GM18870 (cell line): ENCODE measurements at regions not wholly inside any gene's neighbourhood (a gene's known extent, or its start where the extent isn't known, plus 50 kb on each side); places are given as distances from the start of the nearest gene placed in this dataset.

Experiments
- ATAC-seq: cut with Tn5 transposase; IDR thresholded peaks from one replicate; pipeline ENCODE4 v1.9.1; 2021; ENCODE audit warnings: moderate library complexity; ENCODE audit not compliant: unreplicated experiment

- ATAC-seq = no peak
Observed at GRCh38 chr1:90412563-90412962, 304.5 kb downstream of the BARHL2 start.

- ATAC-seq = no peak
Observed at GRCh38 chr1:90411185-90411584, 305.9 kb downstream of the BARHL2 start.

- no peak for ATAC-seq
Observed at GRCh38 chr1:90407737-90408136, 309.4 kb downstream of the BARHL2 start.

DNA sequence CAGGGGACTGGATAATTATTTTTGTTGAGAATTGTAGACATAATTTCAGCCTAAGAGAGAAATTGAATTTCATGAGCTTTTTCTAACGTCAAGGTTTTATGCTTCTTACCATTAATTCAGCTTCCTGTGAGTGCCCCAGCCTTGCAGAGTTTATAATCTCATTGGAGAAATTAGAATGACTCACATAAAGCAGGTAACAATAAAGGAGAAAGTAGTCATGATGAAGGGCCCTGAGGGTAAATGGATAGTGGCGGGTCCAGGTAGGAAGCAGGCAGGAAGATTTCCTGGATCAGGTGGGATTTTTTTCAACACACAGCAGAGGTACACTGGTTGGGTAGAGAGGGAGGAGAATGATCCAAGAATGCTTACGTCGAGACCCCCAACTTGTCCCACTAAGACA is 311.4 kb downstream of the BARHL2 start:
- no peak for ATAC-seq

DNA sequence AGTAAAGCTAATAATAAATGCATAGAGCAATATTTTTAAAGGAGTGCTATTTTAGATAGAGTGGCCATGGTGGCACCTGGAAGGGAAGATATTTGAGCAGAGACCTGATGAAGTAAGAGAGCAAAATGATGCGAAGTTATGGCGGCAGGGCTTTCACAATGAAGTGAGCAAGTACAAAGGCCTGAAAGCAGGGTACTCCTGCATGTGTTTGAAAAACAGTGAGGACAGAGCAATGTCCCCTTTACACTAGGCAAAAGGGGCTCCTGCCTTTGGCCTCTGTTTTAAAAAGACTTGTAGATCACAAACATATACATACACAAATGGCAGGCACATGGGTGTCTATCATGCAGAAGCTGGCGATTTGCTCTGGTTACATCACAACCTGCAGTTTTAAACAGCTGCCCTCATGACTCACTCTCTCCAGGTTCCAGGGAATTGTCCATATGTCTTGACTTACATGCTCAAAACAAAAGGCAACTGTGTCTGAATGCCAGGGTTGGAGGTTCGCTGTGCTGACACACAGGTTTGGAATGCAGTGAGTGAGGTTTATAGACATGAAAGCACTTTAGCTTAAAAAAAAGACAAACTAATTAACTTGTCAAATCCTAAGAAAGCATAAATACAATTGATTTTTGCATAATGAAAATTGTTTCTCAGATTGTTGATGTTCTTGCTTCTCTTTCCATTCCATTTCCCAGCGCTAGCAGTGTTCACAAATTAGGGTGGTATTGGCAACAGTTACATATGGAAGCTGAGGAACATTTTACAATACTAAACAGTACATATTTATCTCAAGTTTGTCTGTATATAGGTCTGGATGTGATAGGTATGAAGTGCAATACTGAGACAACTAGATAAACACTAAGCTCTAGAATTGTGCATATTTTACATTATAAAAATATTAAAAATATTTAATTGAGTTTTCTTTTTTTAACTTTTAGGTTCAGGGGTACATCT is 313.9 kb downstream of the BARHL2 start:
- ATAC-seq = no peak

DNA sequence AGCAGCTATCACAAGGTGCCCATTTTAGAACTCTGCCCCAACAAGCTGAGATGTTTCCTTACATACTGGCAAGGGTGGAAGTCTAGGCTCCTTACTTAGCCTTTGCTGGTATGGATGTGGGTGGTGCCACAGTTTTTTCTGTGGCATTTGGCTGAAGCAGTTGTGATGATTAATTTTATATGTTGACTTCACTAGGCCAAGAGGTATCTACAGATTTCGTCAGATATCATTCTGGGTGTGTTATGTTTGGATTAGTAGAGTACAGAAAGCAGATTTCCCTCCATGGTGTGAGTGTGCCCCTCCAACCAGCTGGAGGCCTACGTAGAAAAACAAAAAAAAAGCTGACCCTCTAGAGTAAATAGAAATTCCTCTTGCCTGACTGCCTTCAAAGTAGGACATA is 317.0 kb downstream of the BARHL2 start:
- no peak for ATAC-seq

DNA sequence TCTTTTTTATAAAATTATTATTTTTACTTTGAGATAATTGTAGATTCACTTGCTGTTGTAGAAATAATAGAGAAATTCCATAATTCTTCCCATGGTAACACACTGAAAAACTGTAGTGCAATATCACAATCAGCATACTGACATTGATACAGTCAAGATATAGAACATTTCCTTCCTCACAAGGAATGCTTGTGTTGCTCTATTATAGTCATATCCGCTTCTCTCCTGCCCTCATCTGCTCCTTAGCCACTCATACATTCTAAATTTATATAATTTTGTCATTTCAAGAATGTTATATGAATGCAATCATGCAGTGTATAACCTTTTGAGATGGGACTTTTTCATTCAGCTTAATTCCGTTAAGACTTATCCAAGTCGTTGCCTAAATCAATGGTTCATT is 320.2 kb downstream of the BARHL2 start:
- no peak for ATAC-seq

DNA sequence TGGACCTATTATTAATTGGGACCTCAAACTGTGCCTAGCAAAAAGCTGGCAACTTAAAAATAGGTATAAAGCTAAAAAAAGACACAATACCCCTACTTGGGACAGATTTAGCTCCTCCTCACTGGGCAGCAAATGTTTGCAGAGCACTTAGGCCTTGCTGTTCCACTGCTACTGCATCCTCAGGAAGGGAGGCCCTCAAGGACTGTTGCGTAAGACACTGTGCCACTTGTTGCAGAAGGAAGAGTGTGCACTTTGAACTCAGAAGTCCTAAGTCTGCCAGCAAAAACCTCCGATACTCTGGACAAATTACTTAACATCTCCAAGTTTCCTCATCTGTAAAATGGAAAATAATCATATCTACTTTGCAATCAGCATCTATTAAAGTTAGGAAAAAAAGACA is 322.9 kb downstream of the BARHL2 start:
- no peak for ATAC-seq

- no peak for ATAC-seq
Observed at GRCh38 chr1:90393025-90393424, 324.1 kb downstream of the BARHL2 start.

GRCh38 chr1:90391126-90391525 is 326.0 kb downstream of the BARHL2 start:
- ATAC-seq = no peak

DNA sequence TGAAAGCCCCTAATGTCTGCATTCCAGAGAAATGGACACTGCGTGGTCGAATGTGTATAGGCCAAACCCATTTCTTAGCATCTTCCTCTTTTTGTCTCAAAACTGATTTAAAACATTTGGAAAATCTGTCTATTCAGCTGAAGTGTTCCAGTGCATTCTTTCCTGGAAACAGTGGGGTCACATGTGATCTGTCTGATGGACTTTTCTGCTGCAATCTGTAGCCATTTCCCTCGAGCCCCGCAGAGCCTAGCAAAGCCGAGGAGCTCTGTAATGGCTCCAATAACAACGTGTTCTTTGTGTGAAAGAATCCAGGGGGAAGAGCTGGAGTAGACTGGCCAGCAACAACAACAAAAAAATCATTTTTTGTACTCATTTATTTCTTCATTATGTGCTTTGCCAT is 329.3 kb downstream of the BARHL2 start:
- ATAC-seq = no peak

DNA sequence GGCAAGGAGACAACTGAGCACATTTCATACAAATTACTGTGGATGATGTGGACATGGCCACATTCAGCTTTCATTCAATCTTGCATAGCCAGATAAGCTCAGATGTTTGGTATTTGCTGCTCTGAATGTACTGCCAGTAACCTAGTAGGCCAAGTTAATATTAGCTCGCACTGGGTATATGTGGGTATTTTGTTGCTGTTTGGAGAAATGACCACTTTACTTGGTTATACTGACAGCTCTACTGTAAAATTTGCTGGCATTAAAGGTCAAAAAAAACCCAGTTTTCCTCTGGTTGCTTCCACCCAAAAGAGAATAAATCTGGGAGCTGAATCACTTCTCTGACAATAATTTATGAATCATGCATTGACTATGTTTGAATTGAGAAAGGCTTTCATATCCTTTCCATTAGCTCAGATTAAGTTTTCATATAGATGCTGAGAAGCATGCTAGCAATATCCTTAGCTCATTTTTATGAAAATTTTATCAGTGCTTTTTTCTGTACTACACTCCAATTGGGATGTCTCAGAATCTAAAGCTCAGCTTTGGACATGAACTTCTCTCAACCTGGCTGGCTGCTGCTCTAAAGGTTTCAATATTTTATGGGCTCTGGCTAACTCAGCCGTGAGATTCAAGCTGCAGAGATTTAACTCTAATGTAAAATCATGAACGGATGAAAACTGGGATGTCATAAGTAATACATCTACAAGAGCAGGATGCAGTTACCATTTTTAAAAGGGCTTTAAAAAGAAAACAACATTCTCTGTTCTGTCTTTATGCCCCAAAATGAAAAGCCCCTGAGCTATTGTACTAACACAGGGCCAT is 330.0 kb downstream of the BARHL2 start:
- no peak for ATAC-seq

DNA sequence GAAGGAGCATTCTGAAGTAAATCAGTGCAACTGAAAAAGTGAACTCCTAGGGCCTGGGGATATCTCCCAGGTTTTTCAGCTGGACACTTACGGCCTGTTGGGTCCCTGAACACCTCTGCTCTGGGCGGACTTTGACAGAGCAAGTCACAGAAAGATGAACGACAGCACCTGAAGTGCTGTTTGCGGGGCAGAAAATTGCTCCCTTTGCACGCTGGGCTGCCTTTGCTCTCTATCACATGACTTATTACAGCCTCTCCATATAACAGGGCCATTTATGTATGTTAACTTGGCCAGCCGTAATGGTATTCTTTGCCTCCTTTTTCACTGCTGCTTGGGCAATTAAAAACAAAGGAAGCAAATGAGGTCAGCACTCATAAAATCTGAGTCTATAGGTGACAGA is 332.9 kb downstream of the BARHL2 start:
- ATAC-seq = no peak

DNA sequence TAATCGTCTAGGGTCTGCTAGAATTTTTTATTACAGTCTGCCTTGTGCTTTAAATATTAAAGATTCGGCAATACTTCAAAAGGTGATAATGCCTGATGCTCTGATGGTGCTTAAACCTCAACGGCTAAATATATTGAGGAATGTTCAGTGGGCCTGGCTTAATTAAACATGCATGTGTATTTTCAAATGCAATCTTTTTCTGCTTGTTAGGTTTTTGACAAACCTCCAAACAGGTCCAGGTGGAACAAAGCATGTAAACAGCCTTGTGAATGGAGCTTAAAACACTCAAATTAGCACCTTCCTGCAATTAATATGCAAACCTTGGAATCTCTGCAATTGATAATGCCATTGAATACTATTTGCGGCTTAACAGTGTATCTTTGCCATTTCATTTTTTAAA is 334.9 kb downstream of the BARHL2 start:
- no peak for ATAC-seq

DNA sequence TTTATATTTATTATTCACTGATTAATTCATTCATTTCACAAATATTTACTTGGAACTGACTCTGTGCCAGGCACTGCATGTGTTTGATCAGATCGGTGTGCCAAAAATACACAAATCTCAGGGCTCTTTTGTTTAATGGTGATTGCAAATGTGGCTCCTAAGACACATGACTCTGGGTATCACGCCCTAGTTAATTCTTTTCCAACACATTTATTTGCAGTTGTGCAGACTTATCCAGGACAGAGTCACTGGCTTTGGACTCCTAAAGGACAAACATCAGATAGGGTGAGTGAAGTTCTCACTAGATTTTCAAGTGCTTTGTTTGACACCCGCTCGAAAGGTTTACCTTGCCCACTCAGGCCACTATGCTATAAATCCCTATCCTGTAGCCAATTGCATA is 335.5 kb downstream of the BARHL2 start:
- no peak for ATAC-seq

DNA sequence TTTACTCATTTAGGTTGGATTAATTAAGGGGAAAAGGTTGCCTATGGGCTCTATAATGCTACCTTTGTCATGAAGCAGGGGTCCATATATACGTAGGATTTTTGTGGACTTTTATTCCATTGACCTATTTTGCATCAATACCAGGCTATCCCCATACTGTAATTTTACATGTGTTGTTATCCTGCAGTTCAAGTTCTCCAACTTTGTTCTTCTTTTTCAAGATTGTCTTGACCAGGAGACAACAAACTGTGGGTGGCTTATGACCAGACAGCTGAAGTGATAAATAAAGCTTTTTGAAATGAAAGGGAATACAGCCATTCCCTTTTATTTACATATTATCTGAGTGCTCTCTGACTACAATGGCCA is 345.7 kb downstream of the BARHL2 start:
- ATAC-seq = no peak

GRCh38 chr1:90370686-90371447 is 346.2 kb downstream of the BARHL2 start:
- ATAC-seq = no peak

DNA sequence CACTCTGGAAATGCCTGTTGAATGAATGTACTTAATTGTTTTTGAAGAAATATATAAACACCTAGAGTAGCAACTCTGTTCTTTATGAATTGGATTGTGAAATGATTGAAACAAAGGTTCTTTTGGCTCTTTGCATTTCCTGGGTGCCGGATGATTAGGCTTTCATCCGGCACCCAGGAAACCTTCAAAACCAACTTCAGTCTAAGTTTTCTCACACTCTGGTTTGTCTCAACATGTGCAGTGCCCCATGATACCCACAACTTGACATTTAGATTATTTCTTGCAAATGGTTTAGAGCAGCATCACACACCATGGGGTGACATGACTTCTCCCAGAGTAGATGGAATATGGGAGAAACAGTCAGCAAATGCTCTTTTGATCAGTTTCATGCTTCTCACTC is 354.9 kb downstream of the BARHL2 start:
- no peak for ATAC-seq

GRCh38 chr1:90361026-90361425 is 356.1 kb downstream of the BARHL2 start:
- no peak for ATAC-seq

- no peak for ATAC-seq
Observed at GRCh38 chr1:90359994-90360393, 357.1 kb downstream of the BARHL2 start.

DNA sequence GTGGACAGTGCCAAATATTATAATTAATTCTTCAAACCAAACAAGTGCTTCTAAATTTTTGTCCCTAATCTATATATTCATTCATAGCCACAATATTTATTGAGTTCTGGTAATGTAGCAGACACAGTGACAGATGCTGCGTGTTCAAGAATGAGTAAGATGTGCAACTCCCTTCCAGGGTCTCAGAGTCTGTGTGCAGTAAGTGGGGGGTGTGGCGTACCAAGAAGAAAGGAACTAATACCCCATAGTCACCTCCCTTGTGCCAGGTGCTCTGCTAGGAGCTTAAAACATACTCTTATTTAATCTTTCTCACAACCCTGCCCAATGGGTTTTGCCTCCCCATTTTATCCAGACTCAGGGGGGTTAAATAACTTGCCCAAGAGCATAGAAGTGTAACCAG is 358.7 kb downstream of the BARHL2 start:
- ATAC-seq = no peak
